GM21786 (cell line): ENCODE measurements at regions not wholly inside any gene's neighbourhood (a gene's known extent, or its start where the extent isn't known, plus 50 kb on each side); places are given as distances from the start of the nearest gene placed in this dataset.

Source experiments
- ATAC-seq: cut with Tn5 transposase; IDR thresholded peaks from one replicate; pipeline ENCODE4 v1.9.1; 2021; ENCODE audit not compliant: unreplicated experiment

GRCh38 chr1:201609661-201610318 lies 70.9 kb downstream of the NAV1 start:
- no peak for ATAC-seq

DNA sequence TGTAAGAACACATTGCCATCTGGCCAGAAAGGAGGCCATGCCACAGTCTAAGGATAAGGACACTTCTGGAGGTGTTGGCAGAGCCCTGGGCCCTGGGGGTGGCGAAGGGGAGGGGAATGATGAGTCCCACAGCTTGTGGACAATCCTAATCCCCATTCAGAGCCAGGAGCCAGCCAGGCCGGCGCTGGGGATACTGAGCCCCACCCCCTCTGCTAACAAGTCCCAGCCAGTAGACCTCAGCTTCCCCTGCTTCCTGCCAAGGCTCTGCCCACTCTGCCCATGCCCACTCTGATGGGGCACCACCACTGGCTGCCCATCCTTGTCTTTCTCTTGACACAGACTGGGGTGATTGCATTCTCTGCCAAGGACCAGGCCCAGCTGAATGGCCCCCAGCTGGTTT lies 71.9 kb downstream of the NAV1 start:
- no peak for ATAC-seq

GRCh38 chr1:201612645-201613044 lies 73.7 kb downstream of the NAV1 start:
- ATAC-seq = no peak

- no peak for ATAC-seq
Observed at GRCh38 chr1:201614262-201615015, 75.5 kb downstream of the NAV1 start.

DNA sequence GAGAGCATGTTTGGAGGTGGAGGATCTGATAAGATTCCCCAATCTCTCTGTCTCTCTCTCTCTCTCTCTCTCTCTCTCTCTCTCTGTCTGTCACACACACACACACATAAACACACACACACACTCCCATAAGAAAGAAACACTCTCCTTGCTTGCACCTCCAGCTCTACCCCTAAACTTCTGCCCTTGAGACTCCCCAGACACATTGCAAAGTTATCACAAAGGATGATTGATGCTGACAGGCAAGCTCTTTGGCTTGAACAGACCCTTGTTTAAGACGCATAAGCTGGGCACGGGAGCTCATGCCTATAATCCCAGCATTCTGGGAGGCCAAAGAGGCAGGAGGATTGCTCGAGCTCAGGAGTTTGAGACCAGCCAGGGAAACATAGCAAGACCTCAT lies 78.2 kb downstream of the NAV1 start:
- no peak for ATAC-seq

DNA sequence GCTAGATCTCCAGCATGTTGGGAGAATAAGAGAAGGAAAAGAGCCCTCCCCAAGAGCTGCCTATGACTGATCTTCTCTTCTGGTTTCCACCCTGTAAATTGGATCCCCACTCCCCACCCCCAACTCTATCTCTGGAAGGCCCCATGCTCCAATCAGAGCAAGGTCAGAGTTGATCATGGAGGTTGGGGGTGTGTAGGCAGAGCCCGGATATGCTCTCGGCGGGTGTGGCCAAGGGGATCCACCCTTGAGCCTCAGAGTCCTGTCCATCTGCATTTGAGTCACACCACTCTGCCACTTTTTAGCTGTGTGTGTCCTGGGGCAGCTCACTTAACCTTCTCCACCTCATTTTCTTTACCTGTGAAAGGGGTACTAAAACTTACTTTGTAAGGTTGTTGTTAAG lies 79.5 kb downstream of the NAV1 start:
- no peak for ATAC-seq

DNA sequence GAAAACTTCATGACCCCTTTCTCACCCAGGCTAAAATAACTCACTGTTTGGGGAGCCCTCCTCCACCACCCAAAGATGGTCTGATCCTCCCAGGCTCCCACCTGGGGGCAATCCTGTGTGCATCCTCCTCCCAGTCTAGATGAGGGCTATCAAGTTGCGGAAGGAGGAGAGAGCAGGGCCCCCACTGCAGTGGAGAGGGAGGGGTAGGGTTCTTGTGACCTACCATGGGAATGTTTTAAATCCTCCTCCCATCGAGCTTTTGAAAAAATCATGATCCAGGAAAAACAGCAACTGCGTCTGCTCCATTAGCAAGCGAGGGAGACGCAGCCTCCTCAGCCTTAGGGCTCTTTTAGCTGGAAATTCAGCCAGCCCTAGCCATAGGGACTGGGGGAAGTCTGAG lies 80.0 kb downstream of the NAV1 start:
- ATAC-seq = no peak

DNA sequence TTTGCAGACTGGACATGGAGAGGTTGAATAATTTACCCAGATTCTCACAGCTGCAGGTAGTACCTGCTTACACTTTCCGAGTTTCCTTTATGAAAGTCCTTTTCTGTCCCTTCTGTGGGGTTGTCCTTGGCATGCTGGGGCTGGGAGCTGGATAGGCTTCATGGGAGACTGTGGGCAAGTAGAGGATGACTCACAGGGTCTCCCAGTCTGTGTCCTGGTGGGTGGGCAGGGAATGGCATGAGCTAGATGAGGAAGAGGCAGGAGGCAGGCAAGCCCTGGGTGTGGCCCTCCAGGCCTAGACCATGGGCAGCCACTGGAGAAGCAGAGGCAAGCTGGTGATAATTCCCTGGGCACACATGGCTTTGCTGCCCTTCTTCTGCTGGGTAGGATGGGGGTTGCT lies 80.6 kb downstream of the NAV1 start:
- no peak for ATAC-seq

- ATAC-seq = no peak
Observed at GRCh38 chr1:201622353-201622752, 83.4 kb downstream of the NAV1 start.

- no peak for ATAC-seq
Observed at GRCh38 chr1:201622824-201623223, 83.9 kb downstream of the NAV1 start.

GRCh38 chr1:201624741-201625225 lies 85.9 kb downstream of the NAV1 start:
- ATAC-seq = no peak

DNA sequence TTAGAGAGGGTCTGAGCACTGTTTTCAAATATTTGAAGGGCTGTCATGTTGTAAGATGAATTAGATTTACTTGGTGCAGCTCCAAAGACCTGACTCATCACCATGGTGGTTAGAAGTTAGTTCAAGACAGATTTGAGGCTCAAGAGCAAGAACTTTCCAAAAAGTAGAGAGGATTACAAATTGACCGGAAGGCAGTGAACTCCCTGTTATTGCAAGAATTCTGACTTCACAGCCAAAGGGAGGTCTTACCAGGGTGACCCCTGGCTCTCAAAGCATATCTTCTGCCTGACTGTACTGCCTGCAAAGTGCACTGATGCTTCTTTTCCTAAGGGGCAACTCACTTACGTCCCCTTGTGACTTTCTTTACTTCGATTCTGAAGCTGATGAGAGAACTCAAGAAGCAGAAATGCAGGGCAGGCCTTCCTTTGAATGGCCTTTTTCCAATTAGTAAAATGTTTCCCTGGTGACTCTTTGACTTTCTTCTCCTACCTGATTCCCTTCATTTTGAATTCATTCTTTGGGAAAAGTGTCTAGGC lies 86.4 kb downstream of the NAV1 start:
- no peak for ATAC-seq

- ATAC-seq = no peak
Observed at GRCh38 chr1:201625851-201626251, 86.9 kb downstream of the NAV1 start.

DNA sequence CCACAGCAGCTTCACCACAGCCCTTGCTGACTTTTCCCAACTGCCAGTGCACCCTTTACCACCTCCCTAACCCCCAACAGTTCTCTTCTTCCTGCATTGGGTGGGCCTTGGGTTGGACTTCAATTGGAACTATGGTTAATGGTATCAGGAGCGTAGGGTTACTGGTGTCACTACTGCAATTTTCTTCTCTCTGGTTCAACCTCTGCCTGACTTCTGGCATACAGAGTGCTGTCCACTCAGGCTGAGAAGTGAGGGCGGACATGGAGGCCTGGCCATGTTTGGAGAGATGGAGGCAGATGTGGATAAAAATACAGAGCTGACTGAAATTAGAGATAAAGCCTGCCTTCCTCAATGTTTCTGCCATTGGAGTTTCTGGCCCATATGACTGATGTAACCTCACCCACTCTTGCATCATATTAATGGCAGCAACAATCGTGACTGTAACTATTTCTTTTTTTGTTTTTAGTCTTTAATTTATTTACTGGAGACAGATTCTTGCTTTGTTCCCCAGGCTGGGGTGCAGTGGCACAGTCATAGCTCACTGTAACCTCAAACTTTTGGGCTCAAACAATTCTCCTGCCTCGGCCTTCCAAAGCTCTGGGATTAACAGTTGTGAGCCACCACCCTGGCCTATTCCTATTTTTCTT lies 87.8 kb downstream of the NAV1 start:
- ATAC-seq = no peak

- ATAC-seq = no peak
Observed at GRCh38 chr1:201628490-201628889, 89.6 kb downstream of the NAV1 start.

DNA sequence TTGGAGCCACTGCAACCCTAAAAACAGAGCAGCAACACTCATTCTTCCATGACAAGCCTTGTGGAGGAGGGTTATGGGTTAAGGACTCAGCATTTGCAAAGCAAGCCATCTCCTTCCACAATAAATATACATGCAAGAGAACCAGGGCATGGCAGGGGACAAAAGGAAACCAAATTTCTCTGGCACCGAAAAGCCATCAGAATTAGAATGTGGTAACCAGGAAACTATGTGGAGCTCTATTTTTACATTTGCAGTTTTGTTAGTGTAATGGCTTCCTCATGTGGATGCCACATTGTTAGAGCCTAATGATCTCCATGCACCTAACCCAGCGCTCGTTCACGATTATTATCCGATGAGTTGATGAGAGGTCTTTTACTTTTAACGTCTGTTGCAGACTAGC lies 91.7 kb downstream of the NAV1 start:
- ATAC-seq = no peak

DNA sequence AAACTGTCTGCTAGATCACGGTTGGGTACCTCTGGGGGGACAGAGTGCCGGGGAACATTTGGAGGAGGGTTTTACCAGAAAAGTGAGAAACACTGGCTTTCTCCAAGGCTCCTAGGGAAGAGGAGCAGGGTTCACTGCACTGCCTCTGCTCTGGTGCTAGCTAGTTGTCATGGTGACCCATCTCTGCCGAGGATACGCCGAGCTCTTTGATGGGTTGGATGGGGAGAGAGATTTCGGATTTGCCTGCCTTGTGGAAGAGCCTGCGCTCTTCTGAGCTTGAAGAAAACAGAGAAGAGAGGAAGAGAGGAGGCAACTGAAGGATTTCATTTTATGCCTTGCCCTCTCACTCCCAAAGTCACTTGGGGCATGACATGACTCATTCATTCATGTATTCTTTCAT lies 92.1 kb downstream of the NAV1 start:
- ATAC-seq = no peak

GRCh38 chr1:201632364-201632952 lies 93.5 kb downstream of the NAV1 start:
- ATAC-seq = no peak

- no peak for ATAC-seq
Observed at GRCh38 chr1:201633297-201633696, 94.4 kb downstream of the NAV1 start.

DNA sequence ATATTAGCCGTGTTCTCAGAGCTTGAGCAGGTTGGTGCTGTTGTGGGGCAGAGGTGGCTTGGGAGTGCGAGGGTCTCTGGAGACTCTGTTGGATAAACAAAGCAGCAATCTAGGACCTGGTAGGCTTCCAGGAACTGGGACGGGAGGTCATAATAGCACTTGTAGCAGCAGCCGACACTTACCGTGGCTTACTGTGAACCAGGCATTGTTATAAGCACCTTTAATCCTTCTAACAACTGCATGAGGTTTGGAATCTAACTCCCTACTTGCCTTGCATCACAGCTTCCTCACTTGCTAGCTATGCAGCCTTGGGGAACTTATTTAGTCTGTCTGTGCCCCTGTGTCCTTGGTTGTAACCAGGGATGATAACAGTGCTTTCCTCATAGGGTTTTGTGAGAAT lies 94.9 kb downstream of the NAV1 start:
- ATAC-seq = no peak

- ATAC-seq = no peak
Observed at GRCh38 chr1:201634261-201634660, 95.3 kb downstream of the NAV1 start.

GRCh38 chr1:201636097-201636496 lies 97.2 kb downstream of the NAV1 start:
- no peak for ATAC-seq
